Erythroblast (primary cell): ENCODE measurements at regions not wholly inside any gene's neighbourhood (a gene's known extent, or its start where the extent isn't known, plus 50 kb on each side); places are given as distances from the start of the nearest gene placed in this dataset.

Source experiments
- GATA1 ChIP-seq: IDR thresholded peaks from 2 replicates; pipeline ENCODE4 v1.6.1; 2011; ENCODE audit warnings: low read depth, mild to moderate bottlenecking, control low read depth, low read length, moderate library complexity
- POLR2A ChIP-seq: IDR thresholded peaks from 2 replicates; pipeline ENCODE4 v1.6.1; 2011; ENCODE audit warnings: mild to moderate bottlenecking, low read length

DNA sequence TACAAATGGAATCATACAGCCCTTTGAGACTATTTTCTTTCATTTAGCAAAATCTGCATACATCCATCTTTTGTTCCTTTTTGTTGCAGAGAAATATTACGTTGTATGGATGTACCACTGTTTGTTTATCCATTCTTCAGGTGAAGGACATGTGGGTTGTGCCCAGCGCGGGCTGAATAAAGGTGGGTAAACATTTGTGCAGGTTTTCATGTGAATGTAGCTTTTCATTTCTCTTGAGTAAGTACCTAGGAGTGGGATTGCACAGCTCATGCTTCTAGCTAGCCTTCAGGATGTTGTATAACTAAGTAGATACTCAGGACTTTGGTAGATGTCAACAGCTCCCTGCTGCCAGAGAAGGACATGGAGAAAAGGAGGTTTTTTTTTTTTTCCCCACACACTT is 50.6 kb upstream of the SPRED2 start:
- TF ChIP-seq POLR2A (no peak), GATA1 (no peak)
